Gastroesophageal sphincter (tissue), 3 donors: ENCODE measurements at regions not wholly inside any gene's neighbourhood (a gene's known extent, or its start where the extent isn't known, plus 50 kb on each side); places are given as distances from the start of the nearest gene placed in this dataset.
A peak's percentile ranks its signal among the peaks of the same experiment; 100 is the strongest.

ENCODE experiments used
- POLR2A ChIP-seq, 2 donors: fragments of 450-650 bp; IDR thresholded peaks; one replicate each; pipeline ENCODE4 v1.6.1; 2017; ENCODE audit warnings: antibody characterized with exemption in 2 of 2, mild to moderate bottlenecking in 2 of 2, moderate library complexity in 1 of 2
- TF ChIP-seq, protein P1 (sequence below), 4 experiments: fragments of 200-600 bp in 2 of 4; fragments of 450-650 bp in 2 of 4; sonication (generic) in 1 of 4; IDR thresholded peaks; one replicate each; pipeline ENCODE4 v1.5.1; 2017 to 2019; ENCODE audit warnings: antibody characterized with exemption in 4 of 4, mild to moderate bottlenecking in 2 of 4, moderate library complexity in 2 of 4

DNA sequence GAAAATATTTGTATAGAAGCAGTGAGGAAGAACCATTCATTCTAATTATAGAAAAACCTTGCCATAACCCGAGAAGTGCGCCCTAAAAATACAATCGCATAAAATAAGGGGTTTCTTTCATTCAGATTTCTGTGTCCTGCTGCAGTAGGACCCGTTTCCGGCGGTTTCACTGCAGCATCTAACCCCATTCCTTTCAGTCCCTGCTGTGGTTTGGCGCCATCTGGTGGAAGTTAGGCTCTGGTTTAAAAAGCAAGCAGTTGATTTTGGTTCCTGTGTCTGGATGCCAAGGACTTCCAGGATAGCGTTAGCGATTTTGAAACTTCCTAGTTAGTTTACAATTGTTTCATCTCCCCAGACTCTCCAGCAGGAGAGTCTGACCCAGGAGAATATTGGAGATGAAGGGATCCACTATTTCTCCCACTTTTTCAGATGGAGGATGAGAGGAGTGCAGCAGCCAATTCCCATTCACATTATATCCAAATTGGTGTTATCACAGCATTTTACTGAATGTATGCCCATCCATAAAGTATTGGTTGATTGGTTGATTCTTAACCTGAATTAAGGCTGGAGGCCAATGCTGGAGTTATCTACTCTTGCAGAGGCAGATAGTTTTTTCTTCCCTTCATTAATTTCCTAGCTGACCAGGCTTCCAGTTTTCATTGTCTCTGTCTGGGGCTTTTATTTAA lies 128.8 kb upstream of the CACNA2D1 start:
- TF ChIP-seq, protein P1, sequence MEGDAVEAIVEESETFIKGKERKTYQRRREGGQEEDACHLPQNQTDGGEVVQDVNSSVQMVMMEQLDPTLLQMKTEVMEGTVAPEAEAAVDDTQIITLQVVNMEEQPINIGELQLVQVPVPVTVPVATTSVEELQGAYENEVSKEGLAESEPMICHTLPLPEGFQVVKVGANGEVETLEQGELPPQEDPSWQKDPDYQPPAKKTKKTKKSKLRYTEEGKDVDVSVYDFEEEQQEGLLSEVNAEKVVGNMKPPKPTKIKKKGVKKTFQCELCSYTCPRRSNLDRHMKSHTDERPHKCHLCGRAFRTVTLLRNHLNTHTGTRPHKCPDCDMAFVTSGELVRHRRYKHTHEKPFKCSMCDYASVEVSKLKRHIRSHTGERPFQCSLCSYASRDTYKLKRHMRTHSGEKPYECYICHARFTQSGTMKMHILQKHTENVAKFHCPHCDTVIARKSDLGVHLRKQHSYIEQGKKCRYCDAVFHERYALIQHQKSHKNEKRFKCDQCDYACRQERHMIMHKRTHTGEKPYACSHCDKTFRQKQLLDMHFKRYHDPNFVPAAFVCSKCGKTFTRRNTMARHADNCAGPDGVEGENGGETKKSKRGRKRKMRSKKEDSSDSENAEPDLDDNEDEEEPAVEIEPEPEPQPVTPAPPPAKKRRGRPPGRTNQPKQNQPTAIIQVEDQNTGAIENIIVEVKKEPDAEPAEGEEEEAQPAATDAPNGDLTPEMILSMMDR (IDR thresholded peaks at IDR 0.05), result peak; percentile 75 to 92 (median 83)
- no peak for TF ChIP-seq POLR2A (IDR thresholded peaks at IDR 0.05)
